ENCODE measurements at regions not wholly inside any gene's neighbourhood (a gene's known extent, or its start where the extent isn't known, plus 50 kb on each side); places are given as distances from the start of the nearest gene placed in this dataset.
"Not testable (repeated sequence)": the region's sequence is repeated elsewhere in the genome, so short reads cannot be mapped to it uniquely, and the experiment has no call there.

- DNase-seq = peak in 1 of 56 donors; percentile 1
These were observed 77.2 kb upstream of the GALNT7 start for GRCh38 chr4:173091362-173091761.

GRCh38 chr4:173091958-173092357, 76.7 kb upstream of the GALNT7 start:
- no peak for DNase-seq

GRCh38 chr4:173093361-173093760, 75.2 kb upstream of the GALNT7 start:
- no peak for DNase-seq

GRCh38 chr4:173094739-173095421, 73.7 kb upstream of the GALNT7 start:
- DNase-seq = no peak

GRCh38 chr4:173099447-173099846, 69.2 kb upstream of the GALNT7 start:
- DNase-seq = not testable (repeated sequence)

GRCh38 chr4:173111031-173111430, 57.6 kb upstream of the GALNT7 start:
- DNase-seq = no peak

GRCh38 chr4:173117430-173117829, 51.2 kb upstream of the GALNT7 start:
- DNase-seq = not testable (repeated sequence)
